MM.1S (cell line): ENCODE measurements at regions not wholly inside any gene's neighbourhood (a gene's known extent, or its start where the extent isn't known, plus 50 kb on each side); places are given as distances from the start of the nearest gene placed in this dataset.
"Not testable (repeated sequence)": the region's sequence is repeated elsewhere in the genome, so short reads cannot be mapped to it uniquely, and the experiment has no call there.

ENCODE experiments used
- DNase-seq: peaks from one replicate; pipeline ENCODE4 v3.0.0-alpha.2; 2015
- H2AFZ ChIP-seq: fragments of 300-600 bp; sonication (generic); 2 replicates; pipeline ENCODE4 v1.6.0; 2016; ENCODE audit warnings: antibody characterized with exemption, low read length
- H3F3A ChIP-seq: fragments of 300-600 bp; sonication (generic); 2 replicates; pipeline ENCODE4 v1.6.1; 2016; ENCODE audit warnings: mild to moderate bottlenecking, antibody characterized with exemption, low read length, moderate library complexity, mixed read lengths; ENCODE audit not compliant: insufficient read depth
- H3K27ac ChIP-seq: fragments of 300-600 bp; sonication (generic); 2 replicates; pipeline ENCODE4 v1.5.1; 2016; ENCODE audit warnings: mild to moderate bottlenecking, low read length
- H3K27me3 ChIP-seq: fragments of 300-600 bp; sonication (generic); replicated peaks from 2 replicates; pipeline ENCODE4 v1.6.0; 2016; ENCODE audit warnings: low read length; ENCODE audit not compliant: insufficient read depth
- H3K36me3 ChIP-seq: fragments of 300-600 bp; sonication (generic); replicated peaks from 2 replicates; pipeline ENCODE4 v1.6.1; 2016; ENCODE audit warnings: mild to moderate bottlenecking, low read length, mixed read lengths; ENCODE audit not compliant: insufficient read depth
- H3K4me1 ChIP-seq: fragments of 300-600 bp; sonication (generic); 2 replicates; pipeline ENCODE4 v1.6.1; 2016; ENCODE audit warnings: low read length, mixed read lengths
- H3K4me2 ChIP-seq: fragments of 300-600 bp; sonication (generic); 2 replicates; pipeline ENCODE4 v1.6.0; 2016; ENCODE audit warnings: low read depth, low read length
- H3K4me3 ChIP-seq: fragments of 300-600 bp; sonication (generic); 2 replicates; pipeline ENCODE4 v1.5.1; 2016; ENCODE audit warnings: low read length, mixed read lengths
- H3K79me2 ChIP-seq: fragments of 300-600 bp; sonication (generic); 2 replicates; pipeline ENCODE4 v1.6.1; 2016; ENCODE audit warnings: mixed run types, low read length, mixed read lengths
- H3K9ac ChIP-seq: fragments of 300-600 bp; sonication (generic); 2 replicates; pipeline ENCODE4 v1.6.1; 2016; ENCODE audit warnings: low read length, mixed read lengths
- H3K9me2 ChIP-seq: fragments of 300-600 bp; sonication (generic); replicated peaks from 2 replicates; pipeline ENCODE4 v1.6.1; 2016; ENCODE audit warnings: mild to moderate bottlenecking, low read length, mixed read lengths; ENCODE audit not compliant: insufficient read depth
- H3K9me3 ChIP-seq: fragments of 300-600 bp; sonication (generic); replicated peaks from 2 replicates; pipeline ENCODE4 v1.6.1; 2016; ENCODE audit warnings: mild to moderate bottlenecking, low read length, mixed read lengths; ENCODE audit not compliant: insufficient read depth
- H4K20me1 ChIP-seq: fragments of 300-600 bp; sonication (generic); 2 replicates; pipeline ENCODE4 v1.6.1; 2016; ENCODE audit warnings: mild to moderate bottlenecking, low read length, moderate library complexity, mixed read lengths; ENCODE audit not compliant: insufficient read depth
- CTCF ChIP-seq: fragments of 300-600 bp; sonication (generic); IDR thresholded peaks from 2 replicates; pipeline ENCODE4 v1.5.1; 2016; ENCODE audit warnings: antibody characterized with exemption, low read length, mixed read lengths
- EZH2 ChIP-seq: fragments of 300-600 bp; sonication (generic); optimal IDR thresholded peaks from 2 replicates; pipeline ENCODE3; 2017; ENCODE audit warnings: low read depth, mild to moderate bottlenecking, antibody characterized with exemption, low read length, mixed read lengths
- EZH2phosphoT487 ChIP-seq: fragments of 300-600 bp; sonication (generic); IDR thresholded peaks from 2 replicates; pipeline ENCODE4 v1.6.1; 2018; ENCODE audit warnings: antibody characterized with exemption, low read length

GRCh38 chr21:18002393-18002792 is 183.2 kb upstream of the C21orf91 start:
- H3F3A ChIP-seq, result no peaks in the 10 kb centered on the region
- DNase-seq, result no peak

GRCh38 chr21:18000981-18001686 is 182.0 kb upstream of the C21orf91 start:
- H3K4me2 ChIP-seq, result no peak overlapping the region
- no peaks in the 10 kb centered on the region for H3K9me2 ChIP-seq
- H3F3A ChIP-seq, result no peaks in the 10 kb centered on the region
- no peak overlapping the region for H3K27ac ChIP-seq
- no peak for DNase-seq
- no peaks in the 10 kb centered on the region for H3K4me1 ChIP-seq
- H3K9ac ChIP-seq, result no peak overlapping the region
- TF ChIP-seq CTCF (no peak), EZH2 (no peak), EZH2phosphoT487 (no peak)
- no peak overlapping the region for H2AFZ ChIP-seq
- H3K36me3 ChIP-seq, result no peaks in the 10 kb centered on the region
- H3K79me2 ChIP-seq, result no peaks in the 10 kb centered on the region
- H3K9me3 ChIP-seq, result no peaks in the 10 kb centered on the region
- H4K20me1 ChIP-seq, result no peaks in the 10 kb centered on the region
- H3K4me3 ChIP-seq, result no peak overlapping the region
- no peaks in the 10 kb centered on the region for H3K27me3 ChIP-seq

More at GRCh38 chr21:18002393-18002792, 183.2 kb upstream of the C21orf91 start:
- Histone ChIP-seq H3K79me2 (no peaks in the 10 kb centered on the region), H3K27ac (no peak overlapping the region), H3K36me3 (no peaks in the 10 kb centered on the region), H4K20me1 (no peaks in the 10 kb centered on the region), H3K27me3 (no peaks in the 10 kb centered on the region), H3K4me3 (no peak overlapping the region), H3K9ac (no peak overlapping the region), H3K4me2 (no peak overlapping the region), H3K9me2 (no peaks in the 10 kb centered on the region), H3K9me3 (no peaks in the 10 kb centered on the region), H3K4me1 (no peaks in the 10 kb centered on the region), H2AFZ (no peak overlapping the region)
- TF ChIP-seq EZH2 (no peak), EZH2phosphoT487 (no peak), CTCF (no peak)

DNA sequence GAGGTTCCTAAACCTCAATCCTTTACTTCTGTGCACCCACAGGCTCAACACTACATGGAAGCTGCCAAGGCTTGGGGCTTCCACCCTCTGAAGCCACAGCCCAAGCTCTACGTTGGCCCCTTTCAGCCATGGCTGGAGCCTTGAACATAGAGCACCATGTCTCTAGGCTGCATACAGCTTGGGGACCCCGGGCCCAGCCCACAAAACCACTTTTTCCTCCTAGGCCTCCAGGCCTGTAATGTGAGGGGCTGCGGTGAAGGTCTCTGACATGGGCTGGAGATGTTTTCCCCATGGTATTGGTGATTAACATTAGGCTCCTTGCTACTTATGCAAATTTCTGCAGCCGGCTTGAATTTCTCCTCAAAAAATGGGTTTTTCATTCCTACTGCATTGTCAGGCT is 179.4 kb upstream of the C21orf91 start:
- not testable (repeated sequence) for H3K27ac ChIP-seq, H3K27me3 ChIP-seq, H3F3A ChIP-seq

GRCh38 chr21:17989780-17990179 is 170.6 kb upstream of the C21orf91 start:
- no peak overlapping the region for H3K4me2 ChIP-seq
- TF ChIP-seq EZH2, result no peak
- TF ChIP-seq CTCF, result no peak
- no peak for TF ChIP-seq EZH2phosphoT487
- H3K4me1 ChIP-seq, result no peaks in the 10 kb centered on the region
- H3K36me3 ChIP-seq, result no peaks in the 10 kb centered on the region
- H3F3A ChIP-seq, result no peaks in the 10 kb centered on the region
- no peak overlapping the region for H3K9ac ChIP-seq
- H4K20me1 ChIP-seq, result no peaks in the 10 kb centered on the region
- no peaks in the 10 kb centered on the region for H3K9me2 ChIP-seq
- no peak overlapping the region for H2AFZ ChIP-seq
- no peaks in the 10 kb centered on the region for H3K79me2 ChIP-seq
- no peak for DNase-seq
- H3K27ac ChIP-seq, result no peak overlapping the region
- no peak overlapping the region for H3K4me3 ChIP-seq
- no peaks in the 10 kb centered on the region for H3K9me3 ChIP-seq
- no peaks in the 10 kb centered on the region for H3K27me3 ChIP-seq

More for the DNA sequence above, 179.4 kb upstream of the C21orf91 start:
- H3K9me2 ChIP-seq, H2AFZ ChIP-seq, H3K4me2 ChIP-seq, H4K20me1 ChIP-seq, H3K4me3 ChIP-seq, H3K9ac ChIP-seq, DNase-seq, H3K79me2 ChIP-seq, H3K9me3 ChIP-seq, H3K36me3 ChIP-seq, H3K4me1 ChIP-seq: not testable (repeated sequence)
